Body of pancreas (tissue), 4 donors: ENCODE measurements at regions not wholly inside any gene's neighbourhood (a gene's known extent, or its start where the extent isn't known, plus 50 kb on each side); places are given as distances from the start of the nearest gene placed in this dataset.

Source experiments
- POLR2A ChIP-seq, 3 donors: fragments of 450-650 bp; IDR thresholded peaks; one replicate each; pipeline ENCODE4 v1.6.1; 2016; ENCODE audit warnings: antibody characterized with exemption in 3 of 3, mild to moderate bottlenecking in 2 of 3
- TF ChIP-seq, protein P1 (sequence below), 7 experiments: fragments of 450-650 bp in 4 of 7; fragments of 200-600 bp in 3 of 7; sonication (generic) in 3 of 7; IDR thresholded peaks; one replicate each; pipeline ENCODE4 v1.5.1; 2016 to 2019; ENCODE audit warnings: antibody characterized with exemption in 7 of 7

DNA sequence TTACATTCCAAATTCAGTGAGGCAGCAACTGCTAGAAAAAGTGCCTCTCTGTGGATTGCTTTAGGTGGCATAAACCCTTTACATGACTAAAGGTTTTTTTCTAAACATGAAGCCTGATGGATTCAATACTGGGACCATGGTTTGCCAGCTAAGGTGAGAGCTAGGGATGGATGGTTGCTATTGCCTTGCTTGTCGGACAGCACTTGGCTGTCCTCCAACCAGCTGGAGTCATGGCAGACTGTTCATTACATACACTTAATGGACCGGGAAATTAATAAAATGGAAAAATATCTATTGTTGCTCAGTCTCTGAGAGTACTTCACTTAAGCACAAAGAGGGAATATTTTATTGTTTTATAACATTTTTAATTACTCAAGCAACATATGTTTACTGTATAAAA, 116.9 kb upstream of the TRPC7 start:
- no peak for TF ChIP-seq POLR2A (IDR thresholded peaks at IDR 0.05)
- TF ChIP-seq, protein P1, sequence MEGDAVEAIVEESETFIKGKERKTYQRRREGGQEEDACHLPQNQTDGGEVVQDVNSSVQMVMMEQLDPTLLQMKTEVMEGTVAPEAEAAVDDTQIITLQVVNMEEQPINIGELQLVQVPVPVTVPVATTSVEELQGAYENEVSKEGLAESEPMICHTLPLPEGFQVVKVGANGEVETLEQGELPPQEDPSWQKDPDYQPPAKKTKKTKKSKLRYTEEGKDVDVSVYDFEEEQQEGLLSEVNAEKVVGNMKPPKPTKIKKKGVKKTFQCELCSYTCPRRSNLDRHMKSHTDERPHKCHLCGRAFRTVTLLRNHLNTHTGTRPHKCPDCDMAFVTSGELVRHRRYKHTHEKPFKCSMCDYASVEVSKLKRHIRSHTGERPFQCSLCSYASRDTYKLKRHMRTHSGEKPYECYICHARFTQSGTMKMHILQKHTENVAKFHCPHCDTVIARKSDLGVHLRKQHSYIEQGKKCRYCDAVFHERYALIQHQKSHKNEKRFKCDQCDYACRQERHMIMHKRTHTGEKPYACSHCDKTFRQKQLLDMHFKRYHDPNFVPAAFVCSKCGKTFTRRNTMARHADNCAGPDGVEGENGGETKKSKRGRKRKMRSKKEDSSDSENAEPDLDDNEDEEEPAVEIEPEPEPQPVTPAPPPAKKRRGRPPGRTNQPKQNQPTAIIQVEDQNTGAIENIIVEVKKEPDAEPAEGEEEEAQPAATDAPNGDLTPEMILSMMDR (IDR thresholded peaks at IDR 0.05): no peak
